GM12865 (cell line): ENCODE measurements at regions not wholly inside any gene's neighbourhood (a gene's known extent, or its start where the extent isn't known, plus 50 kb on each side); places are given as distances from the start of the nearest gene placed in this dataset.

Experiments
- DNase-seq: peaks from one replicate; pipeline ENCODE4 v3.0.0; 2010; ENCODE audit warnings: low read depth
- H3K4me3 ChIP-seq: 2 replicates; pipeline ENCODE4 v1.5.1; 2011; ENCODE audit warnings: mild to moderate bottlenecking, low read depth, low read length, control low read depth
- CTCF ChIP-seq: IDR thresholded peaks from 2 replicates; pipeline ENCODE4 v1.5.1; 2011; ENCODE audit warnings: low read length, control low read depth, low read depth, inconsistent platforms; ENCODE audit not compliant: insufficient read depth; ENCODE audit errors: missing control alignments

- DNase-seq, result no peak
- no peak overlapping the region for H3K4me3 ChIP-seq
- TF ChIP-seq CTCF, result no peak
These were observed 165.0 kb upstream of the MTNR1B start for GRCh38 chr11:92804388-92804966.

GRCh38 chr11:92808022-92808421 lies 161.4 kb upstream of the MTNR1B start:
- DNase-seq, result no peak
- TF ChIP-seq CTCF, result no peak
- no peak overlapping the region for H3K4me3 ChIP-seq

- H3K4me3 ChIP-seq, result no peak overlapping the region
- DNase-seq, result no peak
These were observed 158.9 kb upstream of the MTNR1B start for GRCh38 chr11:92810423-92811064.

GRCh38 chr11:92811341-92811740 lies 158.1 kb upstream of the MTNR1B start:
- no peak for TF ChIP-seq CTCF
- no peak overlapping the region for H3K4me3 ChIP-seq
- DNase-seq, result no peak

More at GRCh38 chr11:92810423-92811064, 158.9 kb upstream of the MTNR1B start:
- TF ChIP-seq CTCF, result no peak

- no peak overlapping the region for H3K4me3 ChIP-seq
- TF ChIP-seq CTCF, result no peak
These were observed 156.6 kb upstream of the MTNR1B start for GRCh38 chr11:92812841-92813240.

GRCh38 chr11:92819830-92820229 lies 149.6 kb upstream of the MTNR1B start:
- DNase-seq, result no peak
- no peak for TF ChIP-seq CTCF

More at GRCh38 chr11:92812841-92813240, 156.6 kb upstream of the MTNR1B start:
- DNase-seq, result no peak

GRCh38 chr11:92820860-92821259 lies 148.6 kb upstream of the MTNR1B start:
- TF ChIP-seq CTCF, result no peak
- no peak overlapping the region for H3K4me3 ChIP-seq
- no peak for DNase-seq

More at GRCh38 chr11:92819830-92820229, 149.6 kb upstream of the MTNR1B start:
- no peak overlapping the region for H3K4me3 ChIP-seq
